ENCODE measurements at regions not wholly inside any gene's neighbourhood (a gene's known extent, or its start where the extent isn't known, plus 50 kb on each side); places are given as distances from the start of the nearest gene placed in this dataset.

DNA sequence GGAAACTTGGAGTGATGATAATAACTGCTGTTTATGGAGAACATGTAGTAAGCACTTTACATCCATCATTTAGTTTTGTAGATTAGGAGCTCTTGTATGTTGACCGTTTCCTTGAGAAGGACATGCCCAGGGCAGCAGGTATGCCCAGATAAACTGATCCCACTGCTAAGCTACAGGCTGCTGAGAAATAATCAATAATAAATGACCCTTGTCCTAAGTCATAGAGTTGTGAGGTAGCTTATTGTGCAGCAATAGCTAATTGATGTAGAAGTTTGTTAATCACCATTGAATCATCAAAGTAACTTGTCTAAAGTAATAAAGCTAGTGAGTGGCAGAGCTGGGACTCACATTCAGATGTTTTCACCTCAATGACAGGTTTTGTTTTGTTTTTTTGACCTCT, 287.2 kb upstream of the CYRIA start:
- WGBS, 2 donors: 83 to 90% methylated on average over 1 of the region's 1 CpG
- H3K4me3 ChIP-seq: no peak overlapping the region
- no peaks in the 10 kb centered on the region for H3K9me3 ChIP-seq
- TF ChIP-seq, protein P1, sequence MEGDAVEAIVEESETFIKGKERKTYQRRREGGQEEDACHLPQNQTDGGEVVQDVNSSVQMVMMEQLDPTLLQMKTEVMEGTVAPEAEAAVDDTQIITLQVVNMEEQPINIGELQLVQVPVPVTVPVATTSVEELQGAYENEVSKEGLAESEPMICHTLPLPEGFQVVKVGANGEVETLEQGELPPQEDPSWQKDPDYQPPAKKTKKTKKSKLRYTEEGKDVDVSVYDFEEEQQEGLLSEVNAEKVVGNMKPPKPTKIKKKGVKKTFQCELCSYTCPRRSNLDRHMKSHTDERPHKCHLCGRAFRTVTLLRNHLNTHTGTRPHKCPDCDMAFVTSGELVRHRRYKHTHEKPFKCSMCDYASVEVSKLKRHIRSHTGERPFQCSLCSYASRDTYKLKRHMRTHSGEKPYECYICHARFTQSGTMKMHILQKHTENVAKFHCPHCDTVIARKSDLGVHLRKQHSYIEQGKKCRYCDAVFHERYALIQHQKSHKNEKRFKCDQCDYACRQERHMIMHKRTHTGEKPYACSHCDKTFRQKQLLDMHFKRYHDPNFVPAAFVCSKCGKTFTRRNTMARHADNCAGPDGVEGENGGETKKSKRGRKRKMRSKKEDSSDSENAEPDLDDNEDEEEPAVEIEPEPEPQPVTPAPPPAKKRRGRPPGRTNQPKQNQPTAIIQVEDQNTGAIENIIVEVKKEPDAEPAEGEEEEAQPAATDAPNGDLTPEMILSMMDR (IDR thresholded peaks at IDR 0.05): no peak
- TF ChIP-seq EP300 (IDR thresholded peaks at IDR 0.05): no peak
- TF ChIP-seq POLR2A (IDR thresholded peaks at IDR 0.05): no peak
- no peak for DNase-seq (ENCODE audit: low spot score in 2 of 2)
- H3K36me3 ChIP-seq: no peaks in the 10 kb centered on the region
- no peaks in the 10 kb centered on the region for H3K27me3 ChIP-seq
- no peak overlapping the region for H3K27ac ChIP-seq
- no peaks in the 10 kb centered on the region for H3K4me1 ChIP-seq

DNA sequence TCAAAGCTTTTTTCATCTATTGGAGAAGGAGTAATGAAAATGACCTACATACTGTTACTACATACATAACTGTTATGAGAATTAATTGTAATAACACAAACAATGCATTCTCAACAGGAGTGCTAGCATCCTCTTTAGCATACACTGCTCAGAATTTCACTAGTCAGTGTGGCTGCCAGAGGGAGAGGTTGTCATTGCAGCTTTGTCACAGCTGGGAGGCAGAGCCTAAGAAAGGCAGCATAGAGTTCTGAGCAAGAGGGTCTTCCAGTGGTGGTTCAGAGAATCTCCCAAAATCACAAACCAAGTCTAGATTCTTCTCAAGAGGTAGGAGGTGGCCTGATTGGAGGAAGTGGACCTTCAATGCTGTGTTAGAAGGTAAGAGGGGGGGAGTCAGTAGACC, 286.7 kb upstream of the CYRIA start:
- no peaks in the 10 kb centered on the region for H3K9me3 ChIP-seq
- H3K4me3 ChIP-seq: no peak overlapping the region
- no peak for DNase-seq (ENCODE audit: low spot score in 2 of 2)
- H3K27ac ChIP-seq: no peak overlapping the region
- no peaks in the 10 kb centered on the region for H3K27me3 ChIP-seq
- H3K36me3 ChIP-seq: no peaks in the 10 kb centered on the region
- H3K4me1 ChIP-seq: no peaks in the 10 kb centered on the region
- TF ChIP-seq, protein P1 (IDR thresholded peaks at IDR 0.05): no peak
- no peak for TF ChIP-seq EP300 (IDR thresholded peaks at IDR 0.05)
- no peak for TF ChIP-seq POLR2A (IDR thresholded peaks at IDR 0.05)

DNA sequence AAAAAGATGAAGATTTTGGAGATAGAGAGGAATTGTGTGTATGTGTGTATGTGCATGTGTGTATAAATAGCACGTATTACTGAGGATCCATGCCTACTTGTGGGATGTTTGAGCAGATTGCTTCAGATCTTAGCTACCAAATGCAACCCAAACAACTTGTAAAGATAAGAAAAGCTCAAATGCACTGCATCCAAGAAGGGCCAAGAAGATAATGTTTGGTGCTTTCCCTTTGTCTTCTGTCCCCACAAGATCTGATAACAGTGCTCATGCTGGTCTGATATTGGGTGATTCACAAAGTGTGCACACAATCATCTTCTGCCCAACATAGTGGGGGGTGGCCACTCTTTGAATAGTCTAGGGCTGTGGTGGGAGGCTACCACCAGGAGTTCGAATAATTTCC, 284.8 kb upstream of the CYRIA start:
- TF ChIP-seq, protein P1 (IDR thresholded peaks at IDR 0.05): no peak
- TF ChIP-seq EP300 (IDR thresholded peaks at IDR 0.05) (no peak), POLR2A (IDR thresholded peaks at IDR 0.05) (no peak)
- DNase-seq (ENCODE audit: low spot score in 2 of 2): no peak
- Histone ChIP-seq H3K36me3 (no peaks in the 10 kb centered on the region), H3K4me3 (no peak overlapping the region), H3K27ac (no peak overlapping the region), H3K9me3 (no peaks in the 10 kb centered on the region), H3K27me3 (no peaks in the 10 kb centered on the region), H3K4me1 (no peaks in the 10 kb centered on the region)
- 89 to 92% methylated on average over 2 of the region's 2 CpGs for WGBS, 2 donors

DNA sequence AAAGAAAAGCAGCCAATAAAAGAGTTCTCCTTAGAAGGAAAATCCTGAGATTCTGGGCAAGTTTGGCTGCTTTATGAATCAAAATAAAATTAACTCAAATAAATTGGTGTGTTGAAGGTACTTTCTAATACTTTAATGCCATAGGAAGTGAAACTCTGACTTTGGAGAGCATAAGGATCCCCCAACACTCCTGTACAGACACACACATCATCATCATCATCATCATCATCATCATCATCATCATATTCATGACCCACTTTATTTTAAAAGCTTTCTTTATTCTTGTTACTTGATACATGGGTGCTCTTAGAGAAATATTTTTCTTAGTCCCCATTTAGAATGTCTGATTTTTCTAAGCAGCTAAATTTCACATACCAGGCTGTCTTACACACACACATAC, 283.1 kb upstream of the CYRIA start:
- Histone ChIP-seq H3K36me3 (no peaks in the 10 kb centered on the region), H3K4me3 (no peak overlapping the region), H3K27ac (no peak overlapping the region), H3K27me3 (no peaks in the 10 kb centered on the region), H3K9me3 (no peaks in the 10 kb centered on the region), H3K4me1 (no peaks in the 10 kb centered on the region)
- TF ChIP-seq, protein P1 (IDR thresholded peaks at IDR 0.05): no peak
- TF ChIP-seq POLR2A (IDR thresholded peaks at IDR 0.05) (no peak), EP300 (IDR thresholded peaks at IDR 0.05) (no peak)
- no peak for DNase-seq (ENCODE audit: low spot score in 2 of 2)

DNA sequence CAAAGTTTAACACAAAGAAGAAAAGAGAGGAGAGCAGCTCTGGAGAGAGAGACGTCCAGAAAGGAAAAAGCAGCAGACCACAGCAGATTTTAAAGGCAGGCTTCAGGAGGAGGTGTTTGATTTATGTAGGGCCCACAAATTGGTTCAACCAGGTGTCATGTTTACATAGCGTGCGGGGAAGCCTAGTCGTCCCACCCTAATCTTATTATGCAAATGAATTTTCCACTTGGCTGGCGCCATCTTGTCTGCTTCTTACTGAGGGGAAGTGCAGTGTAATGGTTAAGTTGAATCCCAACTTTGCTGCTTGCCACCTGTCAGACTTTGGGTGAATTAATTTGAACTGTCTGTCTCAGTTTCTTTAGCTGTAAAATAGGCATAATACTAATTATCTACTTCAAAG, 282.4 kb upstream of the CYRIA start:
- no peaks in the 10 kb centered on the region for H3K4me1 ChIP-seq
- no peaks in the 10 kb centered on the region for H3K27me3 ChIP-seq
- no peak overlapping the region for H3K4me3 ChIP-seq
- TF ChIP-seq EP300 (IDR thresholded peaks at IDR 0.05): no peak
- TF ChIP-seq POLR2A (IDR thresholded peaks at IDR 0.05): no peak
- TF ChIP-seq, protein P1 (IDR thresholded peaks at IDR 0.05): no peak
- H3K27ac ChIP-seq: no peak overlapping the region
- 76 to 81% methylated on average over 5 of the region's 5 CpGs for WGBS, 2 donors
- no peaks in the 10 kb centered on the region for H3K36me3 ChIP-seq
- no peak for DNase-seq (ENCODE audit: low spot score in 2 of 2)
- no peaks in the 10 kb centered on the region for H3K9me3 ChIP-seq
